ENCODE measurements at regions not wholly inside any gene's neighbourhood (a gene's known extent, or its start where the extent isn't known, plus 50 kb on each side); places are given as distances from the start of the nearest gene placed in this dataset.
"Not testable (repeated sequence)": the region's sequence is repeated elsewhere in the genome, so short reads cannot be mapped to it uniquely, and the experiment has no call there.

- not testable (repeated sequence) for H3K23ac ChIP-seq (ENCODE audit: low read length); H3K27me3 ChIP-seq (ENCODE audit: insufficient read depth, low read length); H3K36me3 ChIP-seq (ENCODE audit: control insufficient read depth in 1 of 2, insufficient read depth in 2 of 2, low read length in 2 of 2); H3K9me3 ChIP-seq (ENCODE audit: insufficient read depth, low read depth, low read length); H4K8ac ChIP-seq (ENCODE audit: low read depth, low read length); H2AK5ac ChIP-seq (ENCODE audit: low read length); H3K79me1 ChIP-seq (ENCODE audit: low read length); H2BK12ac ChIP-seq (ENCODE audit: low read length); H2BK120ac ChIP-seq (ENCODE audit: insufficient read depth, low read length, poor library complexity); H3K14ac ChIP-seq (ENCODE audit: low read length); H3K79me2 ChIP-seq (ENCODE audit: control insufficient read depth, insufficient read depth, low read length, poor library complexity); H3K4ac ChIP-seq (ENCODE audit: low read depth, low read length); H2BK5ac ChIP-seq (ENCODE audit: low read depth, low read length, poor library complexity); H2AFZ ChIP-seq (ENCODE audit: insufficient read depth, low read length, poor library complexity); H3K18ac ChIP-seq (ENCODE audit: low read length); H4K12ac ChIP-seq (ENCODE audit: low read depth, low read length); H3K27ac ChIP-seq (ENCODE audit: low read depth, low read length); H3K4me3 ChIP-seq (ENCODE audit: low read depth, low read length); H3K4me1 ChIP-seq (ENCODE audit: control insufficient read depth in 1 of 2, insufficient read depth in 2 of 2, low read length in 2 of 2); H3K9ac ChIP-seq (ENCODE audit: low read length); H3K4me2 ChIP-seq (ENCODE audit: low read length); H4K91ac ChIP-seq (ENCODE audit: low read depth, low read length); DNase-seq
- WGBS (ENCODE audit: extremely low coverage, insufficient coverage, insufficient read length): no CpG with 5 or more reads among the region's 2 CpGs
These were observed 98.2 kb upstream of the NDUFV2 start for GRCh38 chr18:9004308-9004707.

GRCh38 chr18:9007700-9008099, 94.8 kb upstream of the NDUFV2 start:
- H3K27me3 ChIP-seq (ENCODE audit: insufficient read depth, low read length); H3K4me3 ChIP-seq (ENCODE audit: low read depth, low read length); DNase-seq; H3K4ac ChIP-seq (ENCODE audit: low read depth, low read length); H3K4me2 ChIP-seq (ENCODE audit: low read length); H2BK5ac ChIP-seq (ENCODE audit: low read depth, low read length, poor library complexity); H2AFZ ChIP-seq (ENCODE audit: insufficient read depth, low read length, poor library complexity); H4K12ac ChIP-seq (ENCODE audit: low read depth, low read length); H2AK5ac ChIP-seq (ENCODE audit: low read length); H2BK120ac ChIP-seq (ENCODE audit: insufficient read depth, low read length, poor library complexity); H3K14ac ChIP-seq (ENCODE audit: low read length); H3K18ac ChIP-seq (ENCODE audit: low read length); H3K27ac ChIP-seq (ENCODE audit: low read depth, low read length); H3K79me2 ChIP-seq (ENCODE audit: control insufficient read depth, insufficient read depth, low read length, poor library complexity); H3K4me1 ChIP-seq (ENCODE audit: control insufficient read depth in 1 of 2, insufficient read depth in 2 of 2, low read length in 2 of 2); H4K8ac ChIP-seq (ENCODE audit: low read depth, low read length); H3K36me3 ChIP-seq (ENCODE audit: control insufficient read depth in 1 of 2, insufficient read depth in 2 of 2, low read length in 2 of 2); H2BK12ac ChIP-seq (ENCODE audit: low read length); H3K79me1 ChIP-seq (ENCODE audit: low read length); H3K9ac ChIP-seq (ENCODE audit: low read length); H3K9me3 ChIP-seq (ENCODE audit: insufficient read depth, low read depth, low read length); H3K23ac ChIP-seq (ENCODE audit: low read length); H4K91ac ChIP-seq (ENCODE audit: low read depth, low read length): not testable (repeated sequence)
- WGBS (ENCODE audit: extremely low coverage, insufficient coverage, insufficient read length): no CpG with 5 or more reads among the region's 3 CpGs

- H2BK12ac ChIP-seq (ENCODE audit: low read length): no peak overlapping the region
- no peak overlapping the region for H2BK120ac ChIP-seq (ENCODE audit: insufficient read depth, low read length, poor library complexity)
- H3K27me3 ChIP-seq (ENCODE audit: insufficient read depth, low read length): no peaks in the 10 kb centered on the region
- no peak overlapping the region for H3K23ac ChIP-seq (ENCODE audit: low read length)
- H3K36me3 ChIP-seq (ENCODE audit: control insufficient read depth in 1 of 2, insufficient read depth in 2 of 2, low read length in 2 of 2): no peaks in the 10 kb centered on the region
- no peak overlapping the region for H3K4me2 ChIP-seq (ENCODE audit: low read length)
- no CpG with 5 or more reads among the region's 5 CpGs for WGBS (ENCODE audit: extremely low coverage, insufficient coverage, insufficient read length)
- H3K79me2 ChIP-seq (ENCODE audit: control insufficient read depth, insufficient read depth, low read length, poor library complexity): no peaks in the 10 kb centered on the region
- DNase-seq: no peak
- no peak overlapping the region for H3K27ac ChIP-seq (ENCODE audit: low read depth, low read length)
- no peak overlapping the region for H4K91ac ChIP-seq (ENCODE audit: low read depth, low read length)
- H2AK5ac ChIP-seq (ENCODE audit: low read length): no peak overlapping the region
- no peak overlapping the region for H3K9ac ChIP-seq (ENCODE audit: low read length)
- no peak overlapping the region for H3K18ac ChIP-seq (ENCODE audit: low read length)
- H3K4me3 ChIP-seq (ENCODE audit: low read depth, low read length): no peak overlapping the region
- H3K4ac ChIP-seq (ENCODE audit: low read depth, low read length): no peak overlapping the region
- peaks cover 4% of the 10 kb centered on the region in 2 experiments for H3K4me1 ChIP-seq (ENCODE audit: control insufficient read depth in 1 of 2, insufficient read depth in 2 of 2, low read length in 2 of 2)
- H3K79me1 ChIP-seq (ENCODE audit: low read length): no peaks in the 10 kb centered on the region
- H2BK5ac ChIP-seq (ENCODE audit: low read depth, low read length, poor library complexity): no peak overlapping the region
- H4K8ac ChIP-seq (ENCODE audit: low read depth, low read length): no peak overlapping the region
- H3K9me3 ChIP-seq (ENCODE audit: insufficient read depth, low read depth, low read length): no peaks in the 10 kb centered on the region
- H4K12ac ChIP-seq (ENCODE audit: low read depth, low read length): no peak overlapping the region
- no peak overlapping the region for H3K14ac ChIP-seq (ENCODE audit: low read length)
- H2AFZ ChIP-seq (ENCODE audit: insufficient read depth, low read length, poor library complexity): no peak overlapping the region
These were observed 94.2 kb upstream of the NDUFV2 start for GRCh38 chr18:9008200-9008708.

- H4K8ac ChIP-seq (ENCODE audit: low read depth, low read length): no peak overlapping the region
- H2BK12ac ChIP-seq (ENCODE audit: low read length): no peak overlapping the region
- no peak overlapping the region for H2AFZ ChIP-seq (ENCODE audit: insufficient read depth, low read length, poor library complexity)
- no peak overlapping the region for H3K4me2 ChIP-seq (ENCODE audit: low read length)
- no peak overlapping the region for H3K4ac ChIP-seq (ENCODE audit: low read depth, low read length)
- no peak overlapping the region for H4K12ac ChIP-seq (ENCODE audit: low read depth, low read length)
- H3K4me3 ChIP-seq (ENCODE audit: low read depth, low read length): no peak overlapping the region
- no peak overlapping the region for H2BK5ac ChIP-seq (ENCODE audit: low read depth, low read length, poor library complexity)
- H2AK5ac ChIP-seq (ENCODE audit: low read length): no peak overlapping the region
- no CpG with 5 or more reads among the region's 19 CpGs for WGBS (ENCODE audit: extremely low coverage, insufficient coverage, insufficient read length)
- H3K14ac ChIP-seq (ENCODE audit: low read length): no peak overlapping the region
- H3K9me3 ChIP-seq (ENCODE audit: insufficient read depth, low read depth, low read length): no peaks in the 10 kb centered on the region
- H3K18ac ChIP-seq (ENCODE audit: low read length): no peak overlapping the region
- H3K9ac ChIP-seq (ENCODE audit: low read length): no peak overlapping the region
- H3K27me3 ChIP-seq (ENCODE audit: insufficient read depth, low read length): no peaks in the 10 kb centered on the region
- peaks cover 4% of the 10 kb centered on the region in 2 experiments for H3K4me1 ChIP-seq (ENCODE audit: control insufficient read depth in 1 of 2, insufficient read depth in 2 of 2, low read length in 2 of 2)
- H2BK120ac ChIP-seq (ENCODE audit: insufficient read depth, low read length, poor library complexity): no peak overlapping the region
- no peaks in the 10 kb centered on the region for H3K79me1 ChIP-seq (ENCODE audit: low read length)
- no peaks in the 10 kb centered on the region for H3K36me3 ChIP-seq (ENCODE audit: control insufficient read depth in 1 of 2, insufficient read depth in 2 of 2, low read length in 2 of 2)
- H3K23ac ChIP-seq (ENCODE audit: low read length): no peak overlapping the region
- no peak overlapping the region for H3K27ac ChIP-seq (ENCODE audit: low read depth, low read length)
- no peaks in the 10 kb centered on the region for H3K79me2 ChIP-seq (ENCODE audit: control insufficient read depth, insufficient read depth, low read length, poor library complexity)
- H4K91ac ChIP-seq (ENCODE audit: low read depth, low read length): no peak overlapping the region
- DNase-seq: no peak
These were observed 93.5 kb upstream of the NDUFV2 start for GRCh38 chr18:9008709-9009635.

Measured in trophoblast cell (in vitro differentiated cells and primary cell).